ENCODE measurements at regions not wholly inside any gene's neighbourhood (a gene's known extent, or its start where the extent isn't known, plus 50 kb on each side); places are given as distances from the start of the nearest gene placed in this dataset.

DNA sequence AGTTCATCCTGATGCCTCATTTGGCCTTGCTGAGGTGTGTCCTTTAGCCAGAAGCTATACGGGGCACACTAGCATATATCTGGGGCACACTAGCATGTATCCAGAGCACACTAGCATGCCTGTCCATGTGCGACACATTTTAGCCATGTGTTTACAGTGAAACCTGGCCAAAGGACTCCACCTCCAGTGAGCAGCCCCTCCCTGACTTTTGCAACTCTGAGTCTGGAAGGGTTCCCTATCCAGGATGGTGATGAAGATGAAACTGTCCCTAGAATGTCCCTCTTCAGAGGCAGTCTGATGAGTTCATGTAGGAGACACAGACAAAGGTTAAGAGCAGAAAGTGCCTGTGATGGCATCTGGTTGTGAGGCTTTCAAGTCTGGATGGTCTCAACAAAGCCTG, 61.4 kb upstream of the LGALSL start:
- no peak for DNase-seq (ENCODE audit: extremely low read depth, low read depth)
- H3K4me3 ChIP-seq (replicated peaks; ENCODE audit: low read depth, low read length), result no peak overlapping the region
- TF ChIP-seq, protein P1, sequence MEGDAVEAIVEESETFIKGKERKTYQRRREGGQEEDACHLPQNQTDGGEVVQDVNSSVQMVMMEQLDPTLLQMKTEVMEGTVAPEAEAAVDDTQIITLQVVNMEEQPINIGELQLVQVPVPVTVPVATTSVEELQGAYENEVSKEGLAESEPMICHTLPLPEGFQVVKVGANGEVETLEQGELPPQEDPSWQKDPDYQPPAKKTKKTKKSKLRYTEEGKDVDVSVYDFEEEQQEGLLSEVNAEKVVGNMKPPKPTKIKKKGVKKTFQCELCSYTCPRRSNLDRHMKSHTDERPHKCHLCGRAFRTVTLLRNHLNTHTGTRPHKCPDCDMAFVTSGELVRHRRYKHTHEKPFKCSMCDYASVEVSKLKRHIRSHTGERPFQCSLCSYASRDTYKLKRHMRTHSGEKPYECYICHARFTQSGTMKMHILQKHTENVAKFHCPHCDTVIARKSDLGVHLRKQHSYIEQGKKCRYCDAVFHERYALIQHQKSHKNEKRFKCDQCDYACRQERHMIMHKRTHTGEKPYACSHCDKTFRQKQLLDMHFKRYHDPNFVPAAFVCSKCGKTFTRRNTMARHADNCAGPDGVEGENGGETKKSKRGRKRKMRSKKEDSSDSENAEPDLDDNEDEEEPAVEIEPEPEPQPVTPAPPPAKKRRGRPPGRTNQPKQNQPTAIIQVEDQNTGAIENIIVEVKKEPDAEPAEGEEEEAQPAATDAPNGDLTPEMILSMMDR (IDR thresholded peaks at IDR 0.05; ENCODE audit: low read depth, low read length, missing control alignments), result no peak

DNA sequence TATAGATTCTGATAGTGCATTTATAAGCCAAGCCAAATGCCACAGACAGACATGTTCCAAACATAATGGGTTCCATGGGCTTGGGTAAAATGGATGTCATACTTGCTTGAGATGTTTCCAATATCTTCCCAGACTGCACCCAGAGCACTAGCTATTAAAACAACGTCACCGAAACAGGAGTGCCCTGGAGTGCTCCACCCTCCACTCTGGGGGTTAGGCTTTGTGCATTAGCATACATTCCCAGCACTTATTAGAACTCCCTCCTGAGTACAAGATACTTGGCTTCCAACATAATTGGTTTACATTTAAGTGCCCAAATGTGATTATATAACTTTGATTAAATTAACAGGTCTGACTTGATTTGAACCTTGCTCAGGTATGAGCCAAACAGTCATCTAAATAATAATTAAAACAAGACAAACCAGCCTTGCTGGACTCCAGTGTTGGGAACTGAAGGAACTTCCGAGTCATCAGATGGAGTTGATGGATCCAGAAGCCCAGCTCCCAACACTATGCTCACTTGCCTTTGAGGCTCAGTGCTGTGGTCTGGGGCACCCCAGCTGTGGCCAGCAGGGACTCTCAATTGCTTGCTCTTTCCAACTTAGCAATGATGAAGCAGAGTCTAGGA, 60.5 kb upstream of the LGALSL start:
- DNase-seq (ENCODE audit: extremely low read depth, low read depth), result no peak
- H3K4me3 ChIP-seq (replicated peaks; ENCODE audit: low read depth, low read length), result no peak overlapping the region
- TF ChIP-seq, protein P1 (IDR thresholded peaks at IDR 0.05; ENCODE audit: low read depth, low read length, missing control alignments), result no peak

DNA sequence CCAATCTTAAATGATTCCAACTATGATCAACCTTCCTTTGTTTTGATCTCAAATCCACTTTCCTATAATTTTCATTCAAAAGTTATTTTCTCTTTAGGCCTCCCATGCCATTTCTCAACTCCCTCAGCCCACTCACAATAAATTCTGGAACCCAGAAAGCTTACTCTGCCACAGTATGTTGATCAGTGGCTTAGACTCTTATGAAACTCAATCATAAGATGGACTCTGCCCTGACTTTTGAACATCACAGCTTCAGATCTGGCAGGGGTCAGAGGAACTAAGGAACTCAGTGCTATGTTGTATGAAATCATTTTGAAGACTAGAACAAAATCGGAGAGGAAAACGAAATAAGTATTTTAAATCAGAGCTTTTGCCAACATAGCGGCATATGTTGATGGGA, 59.8 kb upstream of the LGALSL start:
- no peak for DNase-seq (ENCODE audit: extremely low read depth, low read depth)
- TF ChIP-seq, protein P1 (IDR thresholded peaks at IDR 0.05; ENCODE audit: low read depth, low read length, missing control alignments), result no peak
- H3K4me3 ChIP-seq (replicated peaks; ENCODE audit: low read depth, low read length), result no peak overlapping the region

DNA sequence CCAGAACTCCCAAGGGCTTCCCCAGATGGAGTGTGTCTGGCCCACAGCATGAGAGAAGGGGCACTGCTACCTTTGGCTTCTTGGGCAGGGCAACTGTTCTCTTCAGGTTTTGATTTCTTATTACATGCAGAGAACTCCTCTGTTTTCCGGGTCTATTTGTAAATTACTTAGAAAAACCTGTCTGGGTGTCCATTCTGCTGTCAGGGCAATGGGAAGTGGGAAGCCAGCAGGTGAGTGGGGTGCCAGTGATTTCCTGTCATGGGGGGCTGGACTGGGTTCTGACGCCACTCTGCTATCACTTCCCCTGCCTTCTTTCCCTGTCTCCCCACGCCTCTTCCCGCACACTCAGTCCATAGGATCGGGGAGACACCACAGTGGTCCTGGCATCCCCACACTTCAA, 58.0 kb upstream of the LGALSL start:
- H3K4me3 ChIP-seq (replicated peaks; ENCODE audit: low read depth, low read length), result no peak overlapping the region
- TF ChIP-seq, protein P1 (IDR thresholded peaks at IDR 0.05; ENCODE audit: low read depth, low read length, missing control alignments), result no peak
- DNase-seq (ENCODE audit: extremely low read depth, low read depth), result no peak

DNA sequence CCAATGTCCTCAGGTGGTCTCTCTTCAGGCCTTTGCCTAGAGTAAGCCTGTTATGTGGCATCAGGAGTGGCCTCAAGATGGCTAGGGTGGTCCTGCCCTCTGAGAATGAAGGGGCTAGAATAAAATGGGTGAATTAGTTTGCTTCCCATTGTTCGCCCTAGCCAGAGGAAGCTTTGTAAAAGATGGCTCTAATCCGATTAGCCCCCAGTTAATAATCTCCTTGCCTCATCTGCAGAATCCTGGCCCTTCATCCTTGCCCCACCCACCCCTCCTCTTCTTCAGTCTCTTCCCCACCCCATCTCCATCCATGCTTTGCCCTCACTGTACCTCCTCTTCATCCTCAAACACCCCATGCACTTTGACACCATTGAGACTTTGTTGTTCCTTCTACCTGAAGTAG, 57.4 kb upstream of the LGALSL start:
- H3K4me3 ChIP-seq (replicated peaks; ENCODE audit: low read depth, low read length), result no peak overlapping the region
- DNase-seq (ENCODE audit: extremely low read depth, low read depth), result no peak
- TF ChIP-seq, protein P1 (IDR thresholded peaks at IDR 0.05; ENCODE audit: low read depth, low read length, missing control alignments), result no peak

DNA sequence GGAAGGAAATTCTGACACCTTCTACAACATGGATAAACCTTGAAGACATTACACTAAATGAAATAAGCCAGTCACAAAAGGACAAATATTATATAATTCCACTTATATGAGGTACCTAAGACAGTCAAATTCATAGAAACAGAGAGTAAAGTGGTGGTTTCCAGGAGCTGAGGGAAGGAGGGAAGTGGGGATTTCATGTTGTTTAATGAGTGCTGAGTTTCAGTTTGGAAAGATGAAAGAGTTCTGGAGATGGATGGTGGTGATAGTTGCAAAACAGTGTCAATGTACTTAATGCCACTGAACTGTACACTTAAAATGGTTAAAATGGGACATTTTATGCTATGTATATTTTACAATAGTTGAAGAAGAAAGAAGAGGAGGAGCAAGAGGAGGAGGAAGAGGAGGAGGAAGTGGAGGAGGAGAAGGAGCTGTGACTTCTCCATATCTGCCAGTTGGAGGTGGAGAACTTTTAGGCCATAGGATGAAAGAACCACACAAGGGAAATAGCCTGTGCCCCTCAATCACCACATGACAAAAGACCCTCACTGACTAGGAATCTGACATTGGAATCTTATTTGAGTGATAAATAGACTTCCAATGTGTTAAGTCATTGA, 55.3 kb upstream of the LGALSL start:
- TF ChIP-seq, protein P1 (IDR thresholded peaks at IDR 0.05; ENCODE audit: low read depth, low read length, missing control alignments), result no peak
- no peak overlapping the region for H3K4me3 ChIP-seq (replicated peaks; ENCODE audit: low read depth, low read length)
- no peak for DNase-seq (ENCODE audit: extremely low read depth, low read depth)
